Fibroblast of the conjunctiva (primary cell): ENCODE measurements at regions not wholly inside any gene's neighbourhood (a gene's known extent, or its start where the extent isn't known, plus 50 kb on each side); places are given as distances from the start of the nearest gene placed in this dataset.

Experiments used
- DNase-seq: peaks from one replicate; pipeline ENCODE4 v3.0.0-alpha.2; 2010; ENCODE audit warnings: low read depth

GRCh38 chr13:44096901-44097300 is 217.2 kb downstream of the LACC1 start:
- no peak for DNase-seq

- no peak for DNase-seq
These were observed 218.9 kb downstream of the LACC1 start for GRCh38 chr13:44098559-44098958.

- DNase-seq, result no peak
These were observed 221.8 kb downstream of the LACC1 start for GRCh38 chr13:44101347-44102083.

GRCh38 chr13:44103429-44104196 is 223.9 kb downstream of the LACC1 start:
- DNase-seq, result no peak

DNA sequence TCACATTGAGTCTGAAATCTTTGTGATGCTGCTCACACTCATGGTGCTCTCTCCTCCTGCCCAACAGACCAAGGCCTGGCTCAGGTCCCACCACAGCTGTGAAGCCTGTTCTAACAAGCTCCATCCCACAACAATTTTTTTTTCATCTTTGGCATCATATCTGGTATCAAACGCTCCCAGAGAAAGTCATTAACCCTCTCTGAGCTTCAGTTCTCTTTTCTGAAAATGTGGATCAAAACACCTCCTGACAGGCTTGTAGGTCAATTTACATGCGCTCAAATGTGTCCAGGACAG is 224.4 kb downstream of the LACC1 start:
- no peak for DNase-seq

DNA sequence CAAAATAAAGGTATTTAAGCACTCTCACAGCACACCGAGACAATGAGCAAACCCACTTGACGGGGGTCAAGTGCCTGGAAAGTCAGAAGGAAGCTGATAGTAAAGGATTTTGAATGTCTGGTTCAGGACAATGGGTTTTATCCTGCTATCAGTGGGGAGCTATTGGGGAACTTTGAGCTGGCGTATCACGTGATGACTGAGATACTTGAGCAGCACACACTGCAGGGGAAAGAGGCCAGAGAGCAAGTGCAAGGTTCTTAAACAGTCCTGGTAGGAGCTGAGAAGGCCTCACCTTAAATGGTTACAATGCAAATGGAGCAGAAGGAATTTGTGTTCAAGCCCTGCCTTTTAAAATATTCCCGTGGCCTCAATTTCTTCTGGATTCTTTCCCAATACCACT is 225.3 kb downstream of the LACC1 start:
- DNase-seq, result no peak

DNA sequence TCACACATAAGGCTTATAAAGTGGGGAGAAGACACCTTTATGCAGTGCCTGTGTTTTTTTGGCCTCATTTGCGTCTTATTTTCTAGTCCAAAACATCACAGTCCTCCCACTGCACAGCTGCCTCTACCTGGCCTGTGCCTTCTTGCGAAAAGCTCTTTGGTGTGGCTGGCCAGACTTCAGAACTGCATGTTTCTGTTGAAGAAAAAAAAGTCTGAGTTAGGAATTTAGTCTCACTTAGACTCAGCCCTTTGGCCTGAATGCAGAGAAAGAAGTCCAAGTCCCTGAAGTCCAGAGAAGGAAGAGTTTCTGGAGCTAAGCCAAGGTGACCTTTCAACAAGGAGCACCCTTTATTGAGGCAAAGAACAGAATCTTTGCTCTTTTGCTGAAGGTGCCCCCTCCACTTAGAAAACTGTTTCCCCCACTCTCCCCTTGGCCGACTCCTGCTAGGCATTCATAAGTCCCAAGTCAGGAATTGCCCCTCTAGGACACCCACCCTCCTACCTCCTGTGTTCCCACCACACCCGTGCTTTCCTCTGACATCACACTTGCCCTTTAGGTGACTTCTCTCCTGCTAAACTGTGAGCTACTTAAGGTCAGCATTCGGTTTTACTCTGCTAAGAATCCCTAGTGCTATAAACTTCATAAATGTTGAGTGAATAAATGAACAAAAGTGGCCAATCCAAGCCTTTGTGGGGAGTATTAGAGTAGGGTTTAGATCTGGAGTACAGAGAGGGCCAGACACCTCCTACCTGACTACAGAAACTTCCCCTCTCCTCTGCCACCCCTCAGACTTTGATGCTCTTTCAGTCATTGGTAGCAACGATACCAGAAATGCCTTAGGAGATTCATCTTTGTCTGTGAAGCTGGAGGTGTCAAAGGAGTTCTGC is 226.8 kb downstream of the LACC1 start:
- no peak for DNase-seq

GRCh38 chr13:44107357-44108121 is 227.8 kb downstream of the LACC1 start:
- DNase-seq, result no peak

DNA sequence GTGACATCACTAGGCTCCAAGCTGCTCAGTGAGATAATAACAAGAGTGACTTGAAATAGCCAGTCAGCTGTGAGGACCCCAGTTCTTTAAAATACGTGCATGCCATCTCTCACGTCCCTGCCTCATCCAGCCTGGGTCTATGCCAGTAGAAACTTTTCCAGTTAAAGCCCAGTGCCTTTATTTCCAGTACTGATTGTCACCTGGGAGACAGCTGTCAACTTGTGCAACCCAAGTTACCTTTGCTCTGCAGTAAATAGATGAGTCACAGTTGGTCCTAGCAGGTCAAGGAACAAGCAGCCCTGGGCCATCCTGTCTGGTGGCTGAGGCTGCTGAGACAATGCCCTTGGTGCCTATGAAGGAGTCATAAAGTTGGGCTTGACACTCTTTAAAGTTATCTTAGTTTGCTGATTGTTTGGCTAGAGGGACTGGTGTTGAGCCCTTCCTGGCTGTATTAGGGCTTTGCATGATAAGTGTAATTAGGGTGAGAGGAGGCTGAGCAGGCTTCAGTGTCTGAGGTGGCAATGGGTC is 228.7 kb downstream of the LACC1 start:
- DNase-seq, result no peak

DNA sequence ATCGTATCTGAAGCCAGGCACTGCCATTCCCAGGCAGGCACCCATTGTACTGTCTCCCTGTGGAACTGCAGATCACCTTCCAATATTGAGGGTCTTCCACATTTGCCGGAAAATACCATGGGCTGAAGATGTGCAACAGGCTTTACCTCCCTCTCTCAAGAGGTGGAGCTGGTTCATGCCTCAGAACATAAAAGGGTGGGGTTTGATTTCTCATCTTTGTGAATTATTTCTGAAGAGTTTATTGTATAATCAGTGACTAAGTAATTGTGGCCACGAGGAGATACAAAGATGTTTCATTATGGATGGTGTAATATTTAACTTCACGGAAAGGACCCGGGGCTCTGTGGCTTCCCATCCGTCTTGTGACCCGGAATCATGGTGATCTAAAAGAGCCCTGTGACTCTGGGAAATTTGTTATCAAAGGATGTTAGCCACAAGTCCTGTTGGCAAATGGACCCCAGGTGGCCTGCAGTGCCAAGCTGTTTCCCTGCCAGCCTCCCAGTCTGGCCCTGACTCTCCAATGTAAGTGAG is 230.5 kb downstream of the LACC1 start:
- no peak for DNase-seq

DNA sequence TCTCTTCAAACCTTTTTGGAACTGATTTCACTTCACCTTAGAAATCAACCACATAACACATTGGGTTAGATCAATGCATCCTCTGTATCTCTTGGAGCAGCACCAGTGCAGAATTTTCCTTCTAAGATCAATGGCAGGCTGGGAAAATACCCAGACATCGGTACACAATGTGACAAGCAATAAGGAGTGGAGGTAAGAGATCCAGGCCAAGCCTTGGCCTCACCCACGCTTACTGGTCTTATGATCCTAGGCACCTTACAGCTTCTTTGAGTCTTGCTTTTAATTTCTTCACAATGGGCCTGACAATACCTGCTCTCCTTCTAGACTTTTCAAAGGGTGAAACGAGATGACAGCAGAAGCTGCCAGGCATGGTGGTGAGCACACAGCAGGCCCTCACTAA is 232.0 kb downstream of the LACC1 start:
- DNase-seq, result no peak

GRCh38 chr13:44112700-44113329 is 233.1 kb downstream of the LACC1 start:
- no peak for DNase-seq

GRCh38 chr13:44116562-44117332 is 237.0 kb downstream of the LACC1 start:
- no peak for DNase-seq

DNA sequence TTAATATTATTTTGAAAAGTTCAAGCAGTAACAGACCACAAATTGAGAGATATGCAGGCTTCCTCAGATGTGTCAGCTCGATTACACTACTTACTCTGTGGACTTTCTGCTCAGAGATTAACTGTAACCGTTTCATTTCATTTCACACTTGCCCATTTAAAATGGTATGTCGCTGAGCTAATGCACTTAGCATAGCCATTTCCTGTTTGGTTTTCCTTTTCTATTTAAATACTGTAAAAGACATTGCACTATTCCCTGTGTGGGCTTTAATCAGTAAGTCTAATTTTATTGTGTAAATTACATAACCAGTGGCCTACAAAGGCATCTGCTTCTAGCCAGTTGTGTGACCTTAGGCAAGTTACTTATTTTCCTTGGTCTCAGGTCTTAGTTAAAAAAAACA is 237.6 kb downstream of the LACC1 start:
- no peak for DNase-seq

DNA sequence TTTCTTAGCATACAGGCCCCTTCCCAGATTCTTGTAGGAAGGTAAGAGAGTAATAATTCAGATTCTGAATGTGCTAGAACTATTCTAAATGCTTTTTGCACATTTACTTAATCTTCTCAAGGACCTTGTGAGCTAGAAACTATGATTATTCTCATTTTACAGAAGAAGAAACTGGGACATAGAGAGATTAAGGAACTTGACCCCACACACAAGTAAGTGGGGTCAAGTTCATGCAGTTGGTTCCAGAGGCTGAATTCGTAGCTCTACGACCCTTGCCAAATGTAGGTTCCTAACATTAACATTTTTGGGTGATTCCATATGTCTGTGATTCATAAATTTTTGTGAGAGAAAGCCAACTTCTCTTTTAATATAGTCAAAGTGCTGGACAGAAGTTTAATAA is 238.1 kb downstream of the LACC1 start:
- no peak for DNase-seq

DNA sequence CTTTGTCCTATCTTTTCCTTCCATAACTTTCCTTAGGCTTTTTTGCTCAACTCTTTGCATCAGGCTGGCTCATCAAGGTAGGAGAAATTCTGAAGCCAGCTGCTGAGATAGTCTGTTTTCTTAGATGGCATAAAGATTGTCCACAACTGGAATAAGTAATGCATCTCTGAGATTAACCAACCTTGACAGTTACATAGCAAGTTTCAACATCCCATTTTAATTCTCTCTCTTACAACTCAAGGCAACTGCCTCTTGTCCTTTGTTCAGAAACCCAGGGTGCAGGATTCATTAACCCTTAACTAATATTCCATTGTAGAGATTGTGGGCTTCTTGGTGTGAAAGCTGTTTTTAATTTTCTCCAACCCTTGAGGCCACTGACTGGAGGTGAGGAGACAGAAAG is 239.2 kb downstream of the LACC1 start:
- no peak for DNase-seq

DNA sequence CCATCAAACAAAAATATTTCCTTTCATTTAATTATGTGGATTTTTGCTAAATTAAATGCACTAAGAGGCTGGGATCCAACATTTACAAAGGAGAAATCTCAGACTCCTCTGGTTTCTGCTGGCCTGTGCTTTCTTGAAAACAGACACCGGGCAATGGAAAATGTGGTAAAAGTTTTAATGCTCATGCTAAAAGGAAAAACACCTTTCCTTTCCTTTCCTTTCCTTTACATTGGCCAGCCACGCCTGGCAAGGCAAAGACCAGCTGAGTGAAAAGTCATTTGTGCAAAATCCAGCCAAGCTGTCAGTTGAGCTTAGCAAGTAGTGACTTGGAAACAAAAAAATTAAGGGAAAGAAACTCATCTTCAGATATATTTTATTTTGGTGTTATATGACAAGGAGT is 240.3 kb downstream of the LACC1 start:
- DNase-seq, result no peak

DNA sequence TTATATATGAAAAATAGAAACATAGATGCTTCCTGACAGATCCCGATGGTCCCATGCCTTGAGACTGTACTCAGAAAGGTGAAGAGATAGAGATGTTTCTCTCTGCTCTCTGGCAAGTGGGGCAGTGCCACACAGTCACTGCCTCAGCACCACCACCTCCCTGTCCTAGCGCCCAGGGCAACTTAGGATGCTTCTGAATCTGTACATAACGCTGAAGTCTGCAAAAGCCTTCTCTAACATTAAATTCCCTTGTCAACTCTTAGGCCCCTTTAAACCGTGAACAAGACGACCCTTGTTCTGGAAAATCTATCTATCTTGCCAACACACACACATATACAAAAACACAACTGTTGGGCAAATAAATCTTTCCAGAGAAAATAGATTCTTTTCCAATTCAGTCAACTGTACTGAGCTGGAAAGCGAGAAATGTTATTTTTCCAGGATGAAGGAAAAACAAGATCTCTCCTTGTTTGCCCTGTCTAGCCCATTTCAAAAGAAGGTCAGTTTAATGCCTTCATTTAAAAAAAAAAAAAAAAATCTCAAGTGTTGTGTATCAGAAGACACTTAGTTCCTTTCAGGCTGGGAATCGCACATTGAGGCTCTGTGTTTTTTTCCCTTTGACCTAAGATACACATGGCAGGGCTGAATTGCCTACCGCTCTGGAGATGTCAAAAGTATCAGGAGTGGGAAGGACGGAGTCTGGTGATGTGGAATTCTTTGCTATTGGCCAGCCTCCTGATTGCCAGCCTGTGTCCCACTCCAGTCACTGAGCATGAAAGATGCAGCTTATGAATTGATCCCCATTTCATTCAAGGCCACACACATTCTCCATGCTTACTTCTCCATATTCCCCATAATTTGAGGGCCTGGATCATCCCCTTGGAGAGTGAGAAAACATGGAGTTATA is 241.4 kb downstream of the LACC1 start:
- no peak for DNase-seq

- no peak for DNase-seq
These were observed 244.6 kb downstream of the LACC1 start for GRCh38 chr13:44124352-44124751.
